HCT116 (cell line): ENCODE measurements at regions not wholly inside any gene's neighbourhood (a gene's known extent, or its start where the extent isn't known, plus 50 kb on each side); places are given as distances from the start of the nearest gene placed in this dataset.

Experiments
- ATAC-seq: fragments of 200-7000 bp; cut with Tn5 transposase; 2 replicates; pipeline ENCODE4 v1.9.1; 2020; ENCODE audit warnings: mild to moderate bottlenecking, moderate library complexity
- BruUV-seq: library from RNA; stranded (reverse); fragments of 400-500 nt; replicated peaks from 2 replicates; lab custom pipeline; 2021; lab: Mats Ljungman, UMichigan
- CTCF ChIA-PET: fragments of 300-600 bp; sonication (Branson Sonifier 250); formaldehyde crosslinking; loops from one replicate; lab custom pipeline; 2021; ENCODE audit warnings: antibody characterized with exemption; lab: Charles Lee
- POLR2A ChIA-PET: fragments of 300-600, 350-600 bp; sonication (Branson Sonifier 250); formaldehyde crosslinking; loops from one replicate; lab custom pipeline; 2021; ENCODE audit warnings: antibody characterized with exemption; lab: Charles Lee
- RAD21 ChIA-PET, 2 experiments: fragments of 300-600 bp; sonication (Branson Sonifier 250); formaldehyde crosslinking; loops; one replicate each; lab custom pipeline; 2023; ENCODE audit warnings: low total read pairs in 2 of 2; ENCODE audit not compliant: uncharacterized antibody in 2 of 2, unreplicated experiment in 2 of 2, low non-redundant PET in 1 of 2; lab: Charles Lee
- DNase-seq: peaks from one replicate; pipeline ENCODE4 v3.0.0-alpha.2; 2010; ENCODE audit warnings: low read depth, low spot score
- H2AFZ ChIP-seq: fragments of 200-600 bp; shearing (Covaris generic), sonication (generic); 2 replicates; pipeline ENCODE4 v1.6.1; 2017; ENCODE audit warnings: low read depth, mixed run types, mixed read lengths, antibody characterized with exemption, low read length; ENCODE audit not compliant: poor library complexity, severe bottlenecking
- H3K27ac ChIP-seq: 2 replicates; pipeline ENCODE4 v1.5.1; 2012; ENCODE audit warnings: low read depth, low read length
- H3K27me3 ChIP-seq: fragments of 200-600 bp; sonication (generic); 2 replicates; pipeline ENCODE4 v1.6.1; 2016; ENCODE audit warnings: mixed run types, low read length, mixed read lengths; ENCODE audit not compliant: insufficient read depth
- H3K36me3 ChIP-seq, 2 experiments: fragments of 200-500 bp in 1 of 2; fragments of 200-600 bp in 1 of 2; sonication (Bioruptor generic) in 1 of 2; sonication (generic) in 1 of 2; 2 replicates each; pipeline versions ENCODE4 v1.5.1 to v1.6.1; 2014 to 2016; ENCODE audit warnings: low read length in 2 of 2, inconsistent platforms in 1 of 2, mixed read lengths in 1 of 2, mixed run types in 1 of 2; ENCODE audit not compliant: insufficient read depth in 2 of 2, control insufficient read depth in 1 of 2
- H3K4me1 ChIP-seq, 2 experiments: fragments of 200-600 bp in 1 of 2; sonication (generic) in 1 of 2; 2 replicates each; pipeline versions ENCODE4 v1.5.1 to v1.6.1; 2012 to 2017; ENCODE audit warnings: low read length in 2 of 2, inconsistent platforms in 1 of 2, mild to moderate bottlenecking in 1 of 2, mixed read lengths in 1 of 2, mixed run types in 1 of 2, moderate library complexity in 1 of 2; ENCODE audit not compliant: insufficient read depth in 2 of 2, control insufficient read depth in 1 of 2
- H3K4me2 ChIP-seq: fragments of 200-600 bp; sonication (generic); 2 replicates; pipeline ENCODE4 v1.6.1; 2017; ENCODE audit warnings: mixed run types, low read length, mixed read lengths
- H3K4me3 ChIP-seq, 2 experiments: fragments of 200-600 bp in 1 of 2; sonication (generic) in 1 of 2; replicated peaks in 1 of 2; 2 replicates each; pipeline ENCODE4 v1.5.1; 2011 to 2016; ENCODE audit warnings: low read length in 2 of 2, control low read depth in 1 of 2, low read depth in 1 of 2, mild to moderate bottlenecking in 1 of 2, mixed read lengths in 1 of 2, mixed run types in 1 of 2
- H3K79me2 ChIP-seq: fragments of 200-600 bp; sonication (generic); 2 replicates; pipeline ENCODE4 v1.6.1; 2017; ENCODE audit warnings: mild to moderate bottlenecking, mixed run types, low read length, moderate library complexity, mixed read lengths; ENCODE audit not compliant: insufficient read depth
- H3K9ac ChIP-seq: fragments of 200-600 bp; sonication (generic); 2 replicates; pipeline ENCODE4 v1.6.1; 2016; ENCODE audit warnings: low read length, mixed read lengths
- H3K9me2 ChIP-seq: fragments of 200-600 bp; sonication (generic), shearing (Covaris generic); 2 replicates; pipeline ENCODE4 v1.6.1; 2017; ENCODE audit warnings: mixed run types, mild to moderate bottlenecking, moderate library complexity; ENCODE audit not compliant: insufficient read depth
- H3K9me3 ChIP-seq, 2 experiments: fragments of 200-500 bp in 1 of 2; fragments of 200-600 bp in 1 of 2; sonication (Bioruptor generic) in 1 of 2; sonication (generic) in 1 of 2; 2 replicates each; pipeline ENCODE4 v1.6.1; 2014 to 2017; ENCODE audit warnings: low read length in 2 of 2, mixed read lengths in 2 of 2, inconsistent platforms in 1 of 2, low read depth in 1 of 2, mild to moderate bottlenecking in 1 of 2, mixed run types in 1 of 2, moderate library complexity in 1 of 2; ENCODE audit not compliant: control insufficient read depth in 1 of 2, insufficient read depth in 1 of 2
- H4K20me1 ChIP-seq: fragments of 200-600 bp; sonication (generic), shearing (Covaris generic); 2 replicates; pipeline ENCODE4 v1.6.1; 2017; ENCODE audit warnings: mixed run types, mild to moderate bottlenecking, moderate library complexity; ENCODE audit not compliant: insufficient read depth
- ATF3 ChIP-seq: IDR thresholded peaks from 2 replicates; pipeline ENCODE4 v1.6.1; 2012
- CBX3 ChIP-seq: IDR thresholded peaks from 2 replicates; pipeline ENCODE4 v1.6.1; 2012; ENCODE audit warnings: low read depth
- CEBPB ChIP-seq: IDR thresholded peaks from 2 replicates; pipeline ENCODE4 v1.6.1; 2012; ENCODE audit warnings: low read depth
- CTCF ChIP-seq, 3 experiments: fragments of 200-600 bp in 1 of 3; sonication (generic) in 1 of 3; IDR thresholded peaks in 2 of 3; conservative IDR thresholded peaks in 1 of 3; 2 replicates each; pipeline ENCODE4 v1.5.1; 2012 to 2017; ENCODE audit warnings: low read depth in 2 of 3, low read length in 2 of 3, antibody characterized with exemption in 1 of 3, borderline replicate concordance in 1 of 3, control low read depth in 1 of 3, mild to moderate bottlenecking in 1 of 3, mixed read lengths in 1 of 3, mixed run types in 1 of 3, moderate library complexity in 1 of 3; ENCODE audit not compliant: insufficient read depth in 1 of 3
- EGR1 ChIP-seq: IDR thresholded peaks from 2 replicates; pipeline ENCODE4 v1.6.1; 2012; ENCODE audit warnings: low read depth
- ELF1 ChIP-seq: IDR thresholded peaks from 2 replicates; pipeline ENCODE4 v1.6.1; 2012; ENCODE audit warnings: low read depth, borderline replicate concordance
- EZH2phosphoT487 ChIP-seq: fragments of 200-600 bp; IDR thresholded peaks from 2 replicates; pipeline ENCODE4 v1.6.1; 2018; ENCODE audit warnings: antibody characterized with exemption, borderline replicate concordance
- FOSL1 ChIP-seq: IDR thresholded peaks from 2 replicates; pipeline ENCODE4 v1.6.1; 2012; ENCODE audit warnings: low read depth
- JUND ChIP-seq: IDR thresholded peaks from 2 replicates; pipeline ENCODE4 v1.6.1; 2012
- POLR2A ChIP-seq: IDR thresholded peaks from 2 replicates; pipeline ENCODE4 v1.7.0; 2011; ENCODE audit warnings: borderline replicate concordance; ENCODE audit not compliant: insufficient read depth, insufficient read length; ENCODE audit errors: extremely low read depth
- POLR2AphosphoS5 ChIP-seq: IDR thresholded peaks from 2 replicates; pipeline ENCODE4 v1.6.1; 2011; ENCODE audit warnings: mild to moderate bottlenecking, low read depth, low read length, moderate library complexity
- RAD21 ChIP-seq: IDR thresholded peaks from 2 replicates; pipeline ENCODE4 v1.6.1; 2012; ENCODE audit warnings: low read depth, mild to moderate bottlenecking
- SIN3A ChIP-seq: IDR thresholded peaks from 2 replicates; pipeline ENCODE4 v1.6.1; 2012; ENCODE audit warnings: low read depth
- SRF ChIP-seq: IDR thresholded peaks from 2 replicates; pipeline ENCODE4 v1.6.1; 2012; ENCODE audit warnings: low read depth
- TCF7L2 ChIP-seq: IDR thresholded peaks from 2 replicates; pipeline ENCODE4 v1.7.0; 2011; ENCODE audit warnings: borderline replicate concordance, inconsistent platforms; ENCODE audit not compliant: insufficient read depth, insufficient read length; ENCODE audit errors: extremely low read depth
- ZFX ChIP-seq: fragments of 450-650 bp; IDR thresholded peaks from 2 replicates; pipeline ENCODE4 v1.6.1; 2017
- ZNF274 ChIP-seq: fragments of 200-500 bp; sonication (Bioruptor generic); IDR thresholded peaks from 2 replicates; pipeline ENCODE4 v1.6.1; 2014; ENCODE audit warnings: mild to moderate bottlenecking, low read depth, low read length, inconsistent platforms
- intact Hi-C: fragments of 100-400 bp; cut with micrococcal nuclease; formaldehyde crosslinking; loops from 2 replicates; pipeline ENCODE4 v1.10.0; 2022

- DNase-seq = no peak
- RAD21 ChIA-PET = no interaction called here
- Histone ChIP-seq H3K4me3 (no peak overlapping the region), H3K9me3 (no peaks in the 10 kb centered on the region), H3K4me2 (no peak overlapping the region), H3K4me1 (no peaks in the 10 kb centered on the region), H3K36me3 (no peaks in the 10 kb centered on the region), H3K9me2 (no peaks in the 10 kb centered on the region), H3K27ac (no peak overlapping the region), H3K9ac (no peak overlapping the region), H4K20me1 (no peaks in the 10 kb centered on the region), H3K79me2 (no peaks in the 10 kb centered on the region), H2AFZ (no peak overlapping the region), H3K27me3 (no peaks in the 10 kb centered on the region)
- TF ChIP-seq SIN3A (no peak), CTCF (IDR thresholded peaks at IDR 0.05 in 2 of 3, conservative IDR thresholded peaks at IDR 0.05 in 1 of 3; ENCODE audit: borderline replicate concordance in 1 of 3, insufficient read depth in 1 of 3, low read depth in 2 of 3, low read length in 2 of 3) (no peak), CBX3 (no peak), ZNF274 (no peak), POLR2AphosphoS5 (no peak), EZH2phosphoT487 (no peak), ATF3 (no peak)
- intact Hi-C loops = no loop called here
- ATAC-seq = no peak
- BruUV-seq = no TSS peak
- POLR2A ChIA-PET = no interaction called here
- CTCF ChIA-PET = no interaction called here
These were observed 135.7 kb downstream of the C11orf91 start for GRCh38 chr11:33564856-33565453.

- no peak overlapping the region for H3K27ac ChIP-seq
- DNase-seq (no peak), ATAC-seq (no peak)
- H3K9me2 ChIP-seq = no peaks in the 10 kb centered on the region
- H3K4me3 ChIP-seq = no peak overlapping the region
- ChIA-PET CTCF (no interaction called here), RAD21 (no interaction called here), POLR2A (no interaction called here)
- no peaks in the 10 kb centered on the region for H4K20me1 ChIP-seq
- H3K36me3 ChIP-seq = no peaks in the 10 kb centered on the region
- BruUV-seq = no TSS peak
- H3K4me2 ChIP-seq = no peak overlapping the region
- H3K79me2 ChIP-seq = no peaks in the 10 kb centered on the region
- H3K4me1 ChIP-seq = peaks cover 0 to 25% of the 10 kb centered on the region in 2 experiments; a peak in 3 of 4 replicates
- H3K9me3 ChIP-seq = no peaks in the 10 kb centered on the region
- intact Hi-C loops = no loop called here
- no peak overlapping the region for H2AFZ ChIP-seq
- TF ChIP-seq FOSL1 = no peak
- TF ChIP-seq POLR2A = no peak
- TF ChIP-seq ELF1 = no peak
- no peak for TF ChIP-seq SRF
- no peak for TF ChIP-seq ZNF274
- no peak for TF ChIP-seq CBX3
- TF ChIP-seq POLR2AphosphoS5 = no peak
- TF ChIP-seq ZFX = no peak
- TF ChIP-seq TCF7L2 = no peak
- no peak for TF ChIP-seq JUND
- TF ChIP-seq EGR1 = no peak
- no peak for TF ChIP-seq ATF3
- TF ChIP-seq CEBPB = no peak
- no peak for TF ChIP-seq RAD21
- H3K27me3 ChIP-seq = no peaks in the 10 kb centered on the region
- no peak overlapping the region for H3K9ac ChIP-seq
These were observed 139.9 kb downstream of the C11orf91 start for GRCh38 chr11:33560729-33561128.
